GM12865 (cell line): ENCODE measurements at regions not wholly inside any gene's neighbourhood (a gene's known extent, or its start where the extent isn't known, plus 50 kb on each side); places are given as distances from the start of the nearest gene placed in this dataset.

Experiments used
- DNase-seq: peaks from one replicate; pipeline ENCODE4 v3.0.0; 2010; ENCODE audit warnings: low read depth
- H3K4me3 ChIP-seq: 2 replicates; pipeline ENCODE4 v1.5.1; 2011; ENCODE audit warnings: mild to moderate bottlenecking, low read depth, low read length, control low read depth
- TF ChIP-seq, protein P1 (sequence below): IDR thresholded peaks from 2 replicates; pipeline ENCODE4 v1.5.1; 2011; ENCODE audit warnings: low read length, control low read depth, low read depth, inconsistent platforms; ENCODE audit not compliant: insufficient read depth; ENCODE audit errors: missing control alignments

DNA sequence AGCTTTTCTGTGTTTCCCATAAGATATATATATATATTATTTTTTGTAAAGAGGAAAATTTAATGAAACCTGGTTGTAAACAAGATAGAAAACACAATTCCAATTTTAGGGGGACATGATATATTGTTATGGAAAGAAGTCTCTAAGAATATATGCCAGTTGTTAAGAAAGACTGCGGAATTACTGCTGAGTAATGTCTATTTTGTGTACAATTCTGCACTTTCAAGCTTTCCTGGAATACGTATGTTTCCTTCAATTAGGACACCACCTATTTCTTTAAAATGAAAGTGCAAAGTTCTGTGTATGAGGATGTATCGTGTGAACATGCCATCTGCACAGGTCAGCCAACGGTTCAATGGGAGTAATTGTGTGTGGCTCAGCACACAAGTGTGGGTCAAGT lies 760.2 kb downstream of the BRD1 start:
- DNase-seq = no peak
- no peak overlapping the region for H3K4me3 ChIP-seq
- TF ChIP-seq, protein P1, sequence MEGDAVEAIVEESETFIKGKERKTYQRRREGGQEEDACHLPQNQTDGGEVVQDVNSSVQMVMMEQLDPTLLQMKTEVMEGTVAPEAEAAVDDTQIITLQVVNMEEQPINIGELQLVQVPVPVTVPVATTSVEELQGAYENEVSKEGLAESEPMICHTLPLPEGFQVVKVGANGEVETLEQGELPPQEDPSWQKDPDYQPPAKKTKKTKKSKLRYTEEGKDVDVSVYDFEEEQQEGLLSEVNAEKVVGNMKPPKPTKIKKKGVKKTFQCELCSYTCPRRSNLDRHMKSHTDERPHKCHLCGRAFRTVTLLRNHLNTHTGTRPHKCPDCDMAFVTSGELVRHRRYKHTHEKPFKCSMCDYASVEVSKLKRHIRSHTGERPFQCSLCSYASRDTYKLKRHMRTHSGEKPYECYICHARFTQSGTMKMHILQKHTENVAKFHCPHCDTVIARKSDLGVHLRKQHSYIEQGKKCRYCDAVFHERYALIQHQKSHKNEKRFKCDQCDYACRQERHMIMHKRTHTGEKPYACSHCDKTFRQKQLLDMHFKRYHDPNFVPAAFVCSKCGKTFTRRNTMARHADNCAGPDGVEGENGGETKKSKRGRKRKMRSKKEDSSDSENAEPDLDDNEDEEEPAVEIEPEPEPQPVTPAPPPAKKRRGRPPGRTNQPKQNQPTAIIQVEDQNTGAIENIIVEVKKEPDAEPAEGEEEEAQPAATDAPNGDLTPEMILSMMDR = no peak

DNA sequence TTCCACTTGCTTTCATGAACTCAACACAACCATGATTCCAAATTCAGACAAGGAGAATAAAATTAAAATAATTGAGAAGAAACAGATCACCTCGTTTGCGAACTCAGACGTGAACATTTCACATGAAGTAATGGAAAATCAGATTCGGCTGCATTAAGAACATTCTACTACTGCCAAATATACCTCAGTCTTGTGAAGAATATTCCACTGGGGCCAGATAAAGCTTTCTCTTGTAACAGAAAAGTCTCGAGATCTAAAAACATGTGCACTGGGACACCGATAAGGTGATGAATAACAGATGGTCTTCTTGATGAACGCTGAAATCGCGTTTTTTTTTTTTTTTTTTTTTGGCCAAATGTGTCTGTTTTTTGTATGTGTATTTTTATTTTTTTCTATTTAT lies 761.1 kb downstream of the BRD1 start:
- H3K4me3 ChIP-seq = no peak overlapping the region
- DNase-seq = no peak
- TF ChIP-seq, protein P1 = no peak

DNA sequence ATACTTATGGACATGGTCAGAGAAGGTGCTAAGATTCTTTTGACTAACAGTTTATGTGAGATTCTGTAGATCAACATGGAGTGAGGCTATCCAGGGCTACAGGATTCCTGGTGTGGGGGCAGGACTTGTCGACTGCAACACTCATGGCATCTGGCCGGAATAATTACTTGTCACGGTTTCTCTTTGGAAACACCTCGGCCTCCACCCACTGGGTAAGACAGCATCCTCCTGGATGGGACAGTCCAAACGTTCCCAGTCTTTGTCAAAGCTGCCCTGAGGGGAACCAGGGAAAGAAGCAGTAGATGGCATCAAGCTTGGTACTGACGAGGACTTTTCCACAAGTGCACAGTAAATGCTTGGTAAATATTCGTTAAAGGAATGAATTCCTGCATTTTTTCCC lies 762.8 kb downstream of the BRD1 start:
- TF ChIP-seq, protein P1 = no peak
- DNase-seq = no peak
- no peak overlapping the region for H3K4me3 ChIP-seq

DNA sequence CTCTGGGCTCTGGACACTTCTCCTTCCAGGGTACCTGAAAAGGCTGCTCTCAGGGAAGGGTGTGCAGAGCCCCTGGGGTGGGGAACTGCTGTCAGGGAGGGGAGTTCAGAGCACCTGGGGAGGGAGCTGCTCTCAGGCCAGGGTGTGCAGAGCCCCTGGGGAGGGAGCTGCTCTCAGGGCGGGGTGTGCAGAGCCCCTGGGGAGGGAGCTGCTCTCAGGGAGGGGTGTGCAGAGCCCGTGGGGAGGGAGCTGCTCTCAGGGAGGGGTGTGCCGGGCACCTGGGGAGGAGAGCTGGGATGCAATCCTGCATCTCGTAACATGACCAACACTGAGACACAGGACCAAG lies 764.2 kb downstream of the BRD1 start:
- TF ChIP-seq, protein P1 = no peak
- no peak overlapping the region for H3K4me3 ChIP-seq

DNA sequence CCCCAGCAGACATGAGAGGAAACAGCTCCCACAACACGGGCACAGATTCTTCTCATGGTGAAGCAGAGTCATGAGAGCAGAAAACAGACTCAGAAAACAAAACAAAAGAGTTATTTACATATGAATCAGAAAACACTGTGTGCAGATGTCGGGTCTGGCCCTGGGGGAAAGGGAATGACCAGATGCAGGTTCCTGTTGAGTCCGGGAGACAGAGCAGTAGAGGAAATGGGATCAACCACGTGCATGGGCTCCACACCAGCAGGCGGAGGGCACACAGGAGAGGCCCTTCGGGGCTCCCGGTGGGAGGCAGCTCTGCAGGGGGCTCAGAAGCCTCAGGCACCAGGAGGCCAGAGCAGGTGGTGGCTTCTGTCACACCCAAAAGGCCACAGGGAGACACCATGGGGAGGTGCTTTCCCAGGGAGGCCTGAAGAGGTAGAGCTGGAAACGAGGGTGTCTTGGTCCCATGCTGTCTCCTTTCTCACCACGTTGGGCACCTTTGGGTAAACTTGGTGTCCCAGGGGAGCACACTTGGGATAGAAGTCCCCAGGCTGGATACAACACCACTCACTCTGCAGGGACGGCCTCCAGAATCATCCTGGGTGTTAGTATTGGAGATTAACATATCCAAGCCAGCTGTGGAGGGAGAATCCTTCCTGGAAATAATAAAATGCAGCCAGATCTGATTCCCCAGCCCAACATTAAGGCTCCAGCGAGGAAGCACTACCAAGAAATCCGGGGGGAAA lies 764.7 kb downstream of the BRD1 start:
- no peak overlapping the region for H3K4me3 ChIP-seq
- TF ChIP-seq, protein P1 = no peak
- DNase-seq = no peak

More for the DNA sequence above, 764.2 kb downstream of the BRD1 start:
- no peak for DNase-seq

DNA sequence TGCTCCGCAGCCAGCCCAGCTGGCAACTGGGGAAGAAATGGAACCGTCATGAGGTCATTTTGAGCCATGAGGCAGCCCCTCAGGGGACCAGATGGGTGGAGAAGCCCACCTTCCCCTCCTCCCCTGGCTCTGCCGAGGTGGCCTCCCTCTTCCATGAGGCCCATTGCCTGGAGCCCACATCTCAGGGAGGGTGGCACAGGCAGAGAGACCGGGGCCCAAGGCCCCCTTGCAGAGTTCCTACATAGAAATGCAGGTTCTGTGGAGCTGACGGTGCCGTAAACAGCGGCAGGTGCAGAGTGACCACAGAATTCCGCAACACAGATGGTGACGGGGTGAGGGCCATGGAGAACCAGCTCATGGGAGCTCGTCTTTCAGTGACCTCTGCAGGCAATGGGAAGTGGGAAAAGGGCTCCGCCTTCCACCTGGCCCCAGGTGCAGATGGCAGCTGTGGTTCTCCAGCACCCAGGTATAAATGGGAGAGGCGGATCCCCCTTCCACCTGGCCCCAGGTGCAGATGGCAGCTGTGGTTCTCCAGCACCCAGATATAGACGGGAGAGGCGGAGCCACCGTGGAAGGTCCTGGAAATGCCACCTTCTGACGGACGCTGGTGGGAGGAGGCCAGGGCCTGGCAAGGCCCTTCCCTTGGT lies 765.4 kb downstream of the BRD1 start:
- DNase-seq = no peak
- no peak overlapping the region for H3K4me3 ChIP-seq
- TF ChIP-seq, protein P1 = no peak
